Femur (tissue), 1 donor: ENCODE measurements at regions not wholly inside any gene's neighbourhood (a gene's known extent, or its start where the extent isn't known, plus 50 kb on each side); places are given as distances from the start of the nearest gene placed in this dataset.
"Not testable (repeated sequence)": the region's sequence is repeated elsewhere in the genome, so short reads cannot be mapped to it uniquely, and the experiment has no call there.

ENCODE experiments used
- DNase-seq: peaks from one replicate; pipeline ENCODE4 v3.0.0-alpha.2; 2017

GRCh38 chr1:191525944-191526343, 632.3 kb upstream of the RGS18 start:
- DNase-seq, result not testable (repeated sequence)

GRCh38 chr1:191528275-191528674, 630.0 kb upstream of the RGS18 start:
- DNase-seq, result no peak

- DNase-seq, result no peak
Measured at GRCh38 chr1:191530928-191531327, 627.3 kb upstream of the RGS18 start.

GRCh38 chr1:191533254-191533653, 625.0 kb upstream of the RGS18 start:
- no peak for DNase-seq

GRCh38 chr1:191536791-191537429, 621.4 kb upstream of the RGS18 start:
- DNase-seq, result no peak

- DNase-seq, result no peak
Measured at GRCh38 chr1:191541758-191542157, 616.5 kb upstream of the RGS18 start.

GRCh38 chr1:191542444-191542843, 615.8 kb upstream of the RGS18 start:
- no peak for DNase-seq

GRCh38 chr1:191546803-191547202, 611.5 kb upstream of the RGS18 start:
- DNase-seq, result no peak

GRCh38 chr1:191551019-191551418, 607.2 kb upstream of the RGS18 start:
- DNase-seq, result no peak

GRCh38 chr1:191558379-191558778, 599.9 kb upstream of the RGS18 start:
- DNase-seq, result no peak

- DNase-seq, result no peak
Measured at GRCh38 chr1:191561276-191561675, 597.0 kb upstream of the RGS18 start.

GRCh38 chr1:191564275-191564674, 594.0 kb upstream of the RGS18 start:
- DNase-seq, result no peak

GRCh38 chr1:191572479-191572878, 585.8 kb upstream of the RGS18 start:
- no peak for DNase-seq

GRCh38 chr1:191575180-191575579, 583.1 kb upstream of the RGS18 start:
- DNase-seq, result no peak

- DNase-seq, result no peak
Measured at GRCh38 chr1:191575746-191576145, 582.5 kb upstream of the RGS18 start.

GRCh38 chr1:191577213-191577612, 581.0 kb upstream of the RGS18 start:
- no peak for DNase-seq

- no peak for DNase-seq
Measured at GRCh38 chr1:191578281-191578680, 580.0 kb upstream of the RGS18 start.

- DNase-seq, result no peak
Measured at GRCh38 chr1:191579019-191579418, 579.2 kb upstream of the RGS18 start.

- DNase-seq, result no peak
Measured at GRCh38 chr1:191582169-191582568, 576.1 kb upstream of the RGS18 start.

GRCh38 chr1:191585095-191585494, 573.2 kb upstream of the RGS18 start:
- no peak for DNase-seq

- no peak for DNase-seq
Measured at GRCh38 chr1:191588905-191589304, 569.4 kb upstream of the RGS18 start.

GRCh38 chr1:191589536-191589935, 568.7 kb upstream of the RGS18 start:
- no peak for DNase-seq

GRCh38 chr1:191590578-191590977, 567.7 kb upstream of the RGS18 start:
- no peak for DNase-seq

GRCh38 chr1:191592039-191592438, 566.2 kb upstream of the RGS18 start:
- DNase-seq, result no peak

- no peak for DNase-seq
Measured at GRCh38 chr1:191592907-191593306, 565.4 kb upstream of the RGS18 start.

- DNase-seq, result no peak
Measured at GRCh38 chr1:191595170-191595569, 563.1 kb upstream of the RGS18 start.
